ENCODE measurements at regions not wholly inside any gene's neighbourhood (a gene's known extent, or its start where the extent isn't known, plus 50 kb on each side); places are given as distances from the start of the nearest gene placed in this dataset.

- TF ChIP-seq CTCF (IDR thresholded peaks at IDR 0.05) (no peak), POLR2A (IDR thresholded peaks at IDR 0.05) (no peak)
Observed at GRCh38 chr1:93739472-93739871, 57.8 kb upstream of the BCAR3 start.

Measured in right lobe of liver (tissue), 4 donors.